ENCODE measurements at regions not wholly inside any gene's neighbourhood (a gene's known extent, or its start where the extent isn't known, plus 50 kb on each side); places are given as distances from the start of the nearest gene placed in this dataset.

DNA sequence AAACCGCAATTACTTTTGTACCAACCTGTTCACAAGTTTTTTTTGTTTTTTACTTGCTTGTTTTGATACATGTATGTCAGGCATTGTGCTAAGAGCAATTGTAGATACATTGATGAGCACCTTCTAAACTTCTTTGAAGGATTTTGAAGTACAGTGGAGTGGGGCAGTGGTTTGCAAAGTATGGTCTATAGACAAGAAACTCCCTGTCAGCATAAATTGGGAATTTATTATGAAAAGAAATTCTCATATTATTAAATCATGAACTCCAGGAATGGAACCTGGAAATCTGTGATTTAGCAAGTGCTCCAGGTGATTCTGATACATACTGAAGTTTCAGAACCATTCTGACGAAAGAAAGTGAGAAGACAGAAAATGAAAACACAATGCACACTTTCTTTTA is 733.4 kb downstream of the C4orf33 start:
- TF ChIP-seq POLR2A (IDR thresholded peaks at IDR 0.05; ENCODE audit: low read depth, low read length) = no peak
- TF ChIP-seq, protein P1, sequence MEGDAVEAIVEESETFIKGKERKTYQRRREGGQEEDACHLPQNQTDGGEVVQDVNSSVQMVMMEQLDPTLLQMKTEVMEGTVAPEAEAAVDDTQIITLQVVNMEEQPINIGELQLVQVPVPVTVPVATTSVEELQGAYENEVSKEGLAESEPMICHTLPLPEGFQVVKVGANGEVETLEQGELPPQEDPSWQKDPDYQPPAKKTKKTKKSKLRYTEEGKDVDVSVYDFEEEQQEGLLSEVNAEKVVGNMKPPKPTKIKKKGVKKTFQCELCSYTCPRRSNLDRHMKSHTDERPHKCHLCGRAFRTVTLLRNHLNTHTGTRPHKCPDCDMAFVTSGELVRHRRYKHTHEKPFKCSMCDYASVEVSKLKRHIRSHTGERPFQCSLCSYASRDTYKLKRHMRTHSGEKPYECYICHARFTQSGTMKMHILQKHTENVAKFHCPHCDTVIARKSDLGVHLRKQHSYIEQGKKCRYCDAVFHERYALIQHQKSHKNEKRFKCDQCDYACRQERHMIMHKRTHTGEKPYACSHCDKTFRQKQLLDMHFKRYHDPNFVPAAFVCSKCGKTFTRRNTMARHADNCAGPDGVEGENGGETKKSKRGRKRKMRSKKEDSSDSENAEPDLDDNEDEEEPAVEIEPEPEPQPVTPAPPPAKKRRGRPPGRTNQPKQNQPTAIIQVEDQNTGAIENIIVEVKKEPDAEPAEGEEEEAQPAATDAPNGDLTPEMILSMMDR (conservative IDR thresholded peaks at IDR 0.05; ENCODE audit: low read depth, low read length) = no peak
- no peak for TF ChIP-seq RAD21 (IDR thresholded peaks at IDR 0.05; ENCODE audit: low read length)
- TF ChIP-seq, protein P2, sequence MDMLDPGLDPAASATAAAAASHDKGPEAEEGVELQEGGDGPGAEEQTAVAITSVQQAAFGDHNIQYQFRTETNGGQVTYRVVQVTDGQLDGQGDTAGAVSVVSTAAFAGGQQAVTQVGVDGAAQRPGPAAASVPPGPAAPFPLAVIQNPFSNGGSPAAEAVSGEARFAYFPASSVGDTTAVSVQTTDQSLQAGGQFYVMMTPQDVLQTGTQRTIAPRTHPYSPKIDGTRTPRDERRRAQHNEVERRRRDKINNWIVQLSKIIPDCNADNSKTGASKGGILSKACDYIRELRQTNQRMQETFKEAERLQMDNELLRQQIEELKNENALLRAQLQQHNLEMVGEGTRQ (IDR thresholded peaks at IDR 0.05; ENCODE audit: low read depth, low read length) = no peak
- no peak for TF ChIP-seq NFE2L2 (IDR thresholded peaks at IDR 0.05; ENCODE audit: low read depth, low read length)

Data from IMR-90 (cell line).